ENCODE measurements at regions not wholly inside any gene's neighbourhood (a gene's known extent, or its start where the extent isn't known, plus 50 kb on each side); places are given as distances from the start of the nearest gene placed in this dataset.
"Not testable (repeated sequence)": the region's sequence is repeated elsewhere in the genome, so short reads cannot be mapped to it uniquely, and the experiment has no call there.

DNA sequence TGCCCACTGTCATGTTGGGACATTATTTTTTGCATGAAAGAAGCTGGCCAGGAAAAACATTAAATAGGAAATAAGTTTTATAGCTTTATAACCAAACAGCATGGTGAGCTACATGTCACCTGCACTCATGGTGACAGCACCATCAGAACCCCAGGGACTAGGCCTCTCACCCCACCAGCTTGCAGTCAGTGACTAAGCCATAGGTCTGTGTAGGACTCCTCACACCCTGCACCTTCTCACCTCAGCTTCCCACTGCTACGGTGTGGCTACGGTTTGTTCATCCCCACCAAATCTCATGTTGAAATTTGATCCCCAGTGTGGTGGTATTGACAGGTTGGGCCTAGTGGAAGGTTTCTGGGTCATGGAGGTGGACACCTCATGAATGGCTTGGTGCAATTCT, 161.3 kb upstream of the VIPR2 start:
- intact Hi-C loops (cut with DNase I; ENCODE audit: low total_unique reads): no loop called here
- H3K27ac ChIP-seq: no peak overlapping the region
- no peaks in the 10 kb centered on the region for H3K4me1 ChIP-seq
- no peaks in the 10 kb centered on the region for H3K9me3 ChIP-seq
- H3K27me3 ChIP-seq: no peaks in the 10 kb centered on the region
- DNase-seq (ENCODE audit: low spot score in 2 of 2): no peak
- no peak overlapping the region for H3K4me3 ChIP-seq
- no peak for TF ChIP-seq POLR2A (IDR thresholded peaks at IDR 0.05)
- TF ChIP-seq POLR2AphosphoS5 (IDR thresholded peaks at IDR 0.05): no peak
- TF ChIP-seq, protein P1, sequence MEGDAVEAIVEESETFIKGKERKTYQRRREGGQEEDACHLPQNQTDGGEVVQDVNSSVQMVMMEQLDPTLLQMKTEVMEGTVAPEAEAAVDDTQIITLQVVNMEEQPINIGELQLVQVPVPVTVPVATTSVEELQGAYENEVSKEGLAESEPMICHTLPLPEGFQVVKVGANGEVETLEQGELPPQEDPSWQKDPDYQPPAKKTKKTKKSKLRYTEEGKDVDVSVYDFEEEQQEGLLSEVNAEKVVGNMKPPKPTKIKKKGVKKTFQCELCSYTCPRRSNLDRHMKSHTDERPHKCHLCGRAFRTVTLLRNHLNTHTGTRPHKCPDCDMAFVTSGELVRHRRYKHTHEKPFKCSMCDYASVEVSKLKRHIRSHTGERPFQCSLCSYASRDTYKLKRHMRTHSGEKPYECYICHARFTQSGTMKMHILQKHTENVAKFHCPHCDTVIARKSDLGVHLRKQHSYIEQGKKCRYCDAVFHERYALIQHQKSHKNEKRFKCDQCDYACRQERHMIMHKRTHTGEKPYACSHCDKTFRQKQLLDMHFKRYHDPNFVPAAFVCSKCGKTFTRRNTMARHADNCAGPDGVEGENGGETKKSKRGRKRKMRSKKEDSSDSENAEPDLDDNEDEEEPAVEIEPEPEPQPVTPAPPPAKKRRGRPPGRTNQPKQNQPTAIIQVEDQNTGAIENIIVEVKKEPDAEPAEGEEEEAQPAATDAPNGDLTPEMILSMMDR (IDR thresholded peaks at IDR 0.05): no peak
- no peaks in the 10 kb centered on the region for H3K36me3 ChIP-seq

- H3K9me3 ChIP-seq; H3K27ac ChIP-seq; intact Hi-C loops (cut with DNase I; ENCODE audit: low total_unique reads); DNase-seq (ENCODE audit: low spot score in 2 of 2); H3K4me3 ChIP-seq; H3K27me3 ChIP-seq; H3K4me1 ChIP-seq; H3K36me3 ChIP-seq: not testable (repeated sequence)
Observed at GRCh38 chr7:159305185-159305584, 160.5 kb upstream of the VIPR2 start.

- H3K36me3 ChIP-seq; DNase-seq (ENCODE audit: low spot score in 2 of 2); H3K4me3 ChIP-seq; H3K27me3 ChIP-seq; H3K4me1 ChIP-seq; H3K27ac ChIP-seq; intact Hi-C loops (cut with DNase I; ENCODE audit: low total_unique reads); H3K9me3 ChIP-seq: not testable (repeated sequence)
Observed at GRCh38 chr7:159303510-159303909, 158.8 kb upstream of the VIPR2 start.

GRCh38 chr7:159296093-159296681, 151.5 kb upstream of the VIPR2 start:
- Histone ChIP-seq H3K27me3 (no peaks in the 10 kb centered on the region), H3K36me3 (no peaks in the 10 kb centered on the region), H3K4me1 (no peaks in the 10 kb centered on the region), H3K4me3 (no peak overlapping the region), H3K9me3 (peaks cover 0 to 9% of the 10 kb centered on the region in 2 donors), H3K27ac (no peak overlapping the region)
- intact Hi-C loops (cut with DNase I; ENCODE audit: low total_unique reads): no loop called here
- TF ChIP-seq, protein P1 (IDR thresholded peaks at IDR 0.05): no peak
- TF ChIP-seq POLR2AphosphoS5 (IDR thresholded peaks at IDR 0.05) (no peak), POLR2A (IDR thresholded peaks at IDR 0.05) (no peak)
- DNase-seq (ENCODE audit: low spot score in 2 of 2): no peak

DNA sequence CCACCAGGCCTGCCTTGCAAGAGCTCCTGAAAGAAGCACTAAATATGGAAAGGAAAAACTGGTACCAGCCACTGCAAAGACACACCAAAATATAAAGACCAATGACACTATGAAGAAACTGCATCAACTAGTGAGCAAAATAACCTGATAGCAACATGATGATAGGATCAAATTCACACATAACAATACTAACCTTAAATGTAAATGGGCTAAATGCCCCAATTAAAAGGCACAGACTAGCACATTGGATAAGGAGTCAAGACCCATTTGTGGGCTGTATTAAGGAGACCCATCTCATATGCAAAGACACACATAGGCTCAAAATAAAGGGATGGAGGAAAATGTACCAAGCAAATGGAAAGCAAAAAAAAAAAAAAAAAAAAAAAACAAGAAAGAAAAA, 141.8 kb upstream of the VIPR2 start:
- H3K27me3 ChIP-seq; intact Hi-C loops (cut with DNase I; ENCODE audit: low total_unique reads); DNase-seq (ENCODE audit: low spot score in 2 of 2); H3K4me1 ChIP-seq; H3K4me3 ChIP-seq; H3K36me3 ChIP-seq; H3K27ac ChIP-seq: not testable (repeated sequence)
- H3K9me3 ChIP-seq: peaks cover 5 to 23% of the 10 kb centered on the region in 2 donors

- no peaks in the 10 kb centered on the region for H3K27me3 ChIP-seq
- no peaks in the 10 kb centered on the region for H3K36me3 ChIP-seq
- H3K27ac ChIP-seq: no peak overlapping the region
- H3K9me3 ChIP-seq: peaks cover 5 to 13% of the 10 kb centered on the region in 2 donors
- DNase-seq (ENCODE audit: low spot score in 2 of 2): no peak
- TF ChIP-seq POLR2AphosphoS5 (IDR thresholded peaks at IDR 0.05) (no peak), POLR2A (IDR thresholded peaks at IDR 0.05) (no peak)
- TF ChIP-seq, protein P1 (IDR thresholded peaks at IDR 0.05): no peak
- no peak overlapping the region for H3K4me3 ChIP-seq
- no peaks in the 10 kb centered on the region for H3K4me1 ChIP-seq
- intact Hi-C loops (cut with DNase I; ENCODE audit: low total_unique reads): no loop called here
Observed at GRCh38 chr7:159281573-159281972, 136.9 kb upstream of the VIPR2 start.

GRCh38 chr7:159280008-159280407, 135.3 kb upstream of the VIPR2 start:
- Histone ChIP-seq H3K4me1 (no peaks in the 10 kb centered on the region), H3K9me3 (peaks cover 5 to 9% of the 10 kb centered on the region in 2 donors), H3K27ac (no peak overlapping the region), H3K36me3 (no peaks in the 10 kb centered on the region), H3K27me3 (no peaks in the 10 kb centered on the region), H3K4me3 (no peak overlapping the region)
- intact Hi-C loops (cut with DNase I; ENCODE audit: low total_unique reads): no loop called here
- TF ChIP-seq POLR2A (IDR thresholded peaks at IDR 0.05) (no peak), POLR2AphosphoS5 (IDR thresholded peaks at IDR 0.05) (no peak)
- TF ChIP-seq, protein P1 (IDR thresholded peaks at IDR 0.05): no peak
- no peak for DNase-seq (ENCODE audit: low spot score in 2 of 2)
